Brain pericyte (primary cell): ENCODE measurements at regions not wholly inside any gene's neighbourhood (a gene's known extent, or its start where the extent isn't known, plus 50 kb on each side); places are given as distances from the start of the nearest gene placed in this dataset.
"Not testable (repeated sequence)": the region's sequence is repeated elsewhere in the genome, so short reads cannot be mapped to it uniquely, and the experiment has no call there.

Source experiments
- DNase-seq: peaks from one replicate; pipeline ENCODE4 v3.0.0-alpha.2; 2012; ENCODE audit warnings: low read depth, low spot score

- no peak for DNase-seq
Measured at GRCh38 chr3:146382386-146382785, 87.0 kb downstream of the PLSCR2 start.

DNA sequence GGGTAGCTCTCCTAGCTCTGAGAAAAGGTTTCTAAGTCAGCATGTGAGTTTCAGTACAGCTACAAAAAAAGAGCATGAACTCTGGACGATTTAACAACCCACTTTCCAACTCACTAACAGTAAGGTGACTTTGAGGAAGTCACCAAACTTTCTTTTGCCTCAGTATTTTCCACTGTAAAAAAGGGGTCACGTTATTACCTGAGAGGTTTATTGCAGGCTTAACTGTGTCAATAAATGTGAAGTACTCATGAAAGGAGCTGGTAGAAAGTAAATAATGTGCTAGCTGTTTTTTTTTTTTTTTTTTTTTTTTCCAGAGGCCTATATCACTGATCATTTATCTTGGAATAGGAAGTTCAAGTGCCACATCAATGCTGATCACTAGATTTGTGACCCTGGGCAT is 89.3 kb downstream of the PLSCR2 start:
- no peak for DNase-seq

GRCh38 chr3:146375219-146375618 is 94.1 kb downstream of the PLSCR2 start:
- DNase-seq: no peak

DNA sequence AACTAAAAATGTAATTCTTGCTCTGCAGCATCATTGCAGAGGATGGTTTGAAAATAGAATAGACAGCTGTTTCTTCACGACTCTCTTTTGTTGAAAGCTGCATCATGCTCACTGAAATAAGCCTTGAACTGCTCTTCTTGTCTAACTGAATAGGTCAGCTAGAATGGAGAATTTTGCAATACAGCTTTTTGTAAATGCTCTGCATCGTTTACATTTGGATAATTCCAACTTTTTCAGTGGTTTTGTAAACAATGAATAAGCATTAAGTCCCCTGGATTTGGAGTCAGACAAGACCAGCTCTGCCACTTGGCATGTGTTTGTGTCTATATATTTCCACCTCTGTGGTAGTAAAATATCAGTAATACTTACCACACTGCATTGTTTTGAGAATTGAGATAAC is 95.2 kb downstream of the PLSCR2 start:
- DNase-seq: no peak

GRCh38 chr3:146371902-146372301 is 97.5 kb downstream of the PLSCR2 start:
- no peak for DNase-seq

- DNase-seq: no peak
Measured at GRCh38 chr3:146368882-146369523, 100.4 kb downstream of the PLSCR2 start.

DNA sequence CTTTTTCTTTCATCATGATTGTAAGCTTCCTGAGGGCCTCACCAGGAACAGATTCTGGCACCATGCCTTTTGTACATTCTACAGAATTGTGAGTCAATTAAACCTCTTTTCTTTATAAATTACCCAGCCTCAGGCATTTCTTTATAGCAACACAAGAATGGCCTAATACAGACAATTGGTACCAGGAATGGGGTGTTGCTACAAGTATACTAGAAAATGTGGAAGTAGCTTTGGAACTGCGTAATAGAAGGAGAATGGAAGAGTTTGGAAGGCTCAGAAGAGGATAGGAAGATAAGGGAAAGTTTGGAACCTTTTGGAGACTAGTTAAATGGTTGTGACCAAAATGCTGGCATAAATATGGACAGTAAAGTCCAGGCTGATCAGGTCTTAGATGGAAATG is 108.9 kb upstream of the PLSCR4 start:
- no peak for DNase-seq

DNA sequence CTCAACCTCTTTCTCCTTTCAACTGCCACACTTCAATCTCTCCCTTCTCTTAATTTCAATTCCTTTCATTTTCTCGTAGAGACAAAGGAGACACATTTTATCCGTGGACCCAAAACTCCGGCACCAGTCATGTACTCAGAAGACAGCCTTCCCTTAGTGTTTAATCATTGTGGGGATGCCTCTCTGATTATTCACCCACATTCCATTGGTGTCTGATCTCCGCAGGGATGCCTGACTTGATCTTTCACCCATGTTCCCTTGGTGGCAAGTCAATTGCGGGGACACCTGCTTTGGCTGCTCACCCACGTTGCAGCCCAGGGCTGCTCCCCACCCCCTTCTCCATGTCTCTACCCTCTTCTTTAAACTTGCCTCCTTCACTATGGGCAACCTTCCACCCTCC is 103.5 kb upstream of the PLSCR4 start:
- DNase-seq: not testable (repeated sequence)

GRCh38 chr3:146350852-146351251 is 99.9 kb upstream of the PLSCR4 start:
- no peak for DNase-seq

GRCh38 chr3:146345900-146346299 is 95.0 kb upstream of the PLSCR4 start:
- no peak for DNase-seq

GRCh38 chr3:146343551-146343950 is 92.6 kb upstream of the PLSCR4 start:
- no peak for DNase-seq

DNA sequence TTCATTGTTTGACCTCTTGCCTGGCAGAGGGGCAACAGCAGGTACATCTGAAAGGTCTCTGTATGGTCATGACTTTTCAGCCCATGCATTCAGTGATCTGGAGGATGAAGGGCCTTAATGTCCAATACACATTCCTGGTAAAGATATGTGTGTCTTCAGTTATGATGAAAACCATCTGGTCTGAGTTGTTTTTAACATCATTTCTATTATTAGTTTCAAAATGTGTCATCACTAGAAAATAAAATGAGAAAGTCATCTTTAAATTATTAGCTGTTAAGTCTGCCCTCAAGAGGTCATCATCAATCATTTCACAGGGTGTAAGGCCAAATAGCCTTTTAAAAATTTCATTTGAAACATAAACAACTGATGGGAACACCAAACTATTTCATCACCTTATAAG is 92.1 kb upstream of the PLSCR4 start:
- no peak for DNase-seq

GRCh38 chr3:146339349-146339748 is 88.4 kb upstream of the PLSCR4 start:
- no peak for DNase-seq

DNA sequence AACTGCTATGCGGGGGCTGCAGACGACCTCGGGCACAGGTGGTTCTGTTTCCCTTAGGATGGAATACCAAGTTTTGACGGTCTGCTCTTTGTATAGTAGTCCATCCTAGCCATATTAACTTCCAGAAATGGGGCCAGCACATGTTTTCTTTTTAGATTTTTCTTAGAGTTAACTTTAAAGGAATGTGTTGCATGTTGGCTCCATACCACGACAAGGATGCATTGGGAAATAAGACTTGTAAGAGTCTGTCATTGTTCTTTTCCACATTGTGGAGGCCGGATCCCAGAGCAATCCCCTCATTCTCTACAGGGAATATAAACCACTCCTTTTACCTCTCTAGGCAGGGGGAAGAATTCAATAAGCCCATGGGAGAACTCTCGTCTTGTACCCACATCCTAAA is 87.1 kb upstream of the PLSCR4 start:
- DNase-seq: no peak

DNA sequence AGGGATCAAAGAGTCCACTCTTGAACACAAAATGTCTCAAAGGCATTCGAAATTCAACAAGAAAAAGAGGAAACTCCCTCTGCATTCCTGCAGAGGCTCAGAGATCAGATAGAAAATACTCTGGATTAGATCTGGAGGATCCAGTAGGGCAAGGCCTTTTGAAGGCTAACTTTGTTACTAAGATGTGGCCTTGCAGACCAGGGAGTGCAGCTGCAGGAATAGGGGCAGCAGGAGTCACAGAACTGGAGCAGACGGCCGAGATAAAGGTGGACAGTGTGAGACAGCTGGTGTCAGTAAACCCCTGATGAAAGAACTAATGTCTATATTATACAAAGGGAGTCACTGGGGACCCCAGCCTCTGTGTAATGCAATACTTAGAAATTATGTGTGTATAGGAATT is 84.5 kb upstream of the PLSCR4 start:
- no peak for DNase-seq

DNA sequence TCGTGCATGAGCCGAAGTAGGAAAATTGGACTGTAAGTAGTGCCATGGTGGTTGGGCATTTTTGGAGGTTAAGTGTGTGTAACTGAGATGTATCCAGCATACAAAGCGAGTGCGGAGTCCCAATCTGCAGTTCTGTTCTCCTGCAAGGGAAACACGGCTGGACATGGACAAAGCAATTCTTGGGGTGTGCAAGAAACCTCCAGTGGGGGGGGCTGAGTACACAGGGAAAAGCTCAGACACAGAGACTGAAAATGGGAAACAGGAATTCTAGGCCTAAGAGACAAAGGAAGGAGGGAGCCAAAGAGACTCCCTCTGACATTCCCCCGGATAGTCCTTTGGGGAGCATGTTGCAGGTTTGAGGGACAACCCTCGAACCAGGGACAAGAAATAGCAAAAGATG is 83.2 kb upstream of the PLSCR4 start:
- no peak for DNase-seq

GRCh38 chr3:146331967-146332366 is 81.1 kb upstream of the PLSCR4 start:
- no peak for DNase-seq

GRCh38 chr3:146326875-146327543 is 76.1 kb upstream of the PLSCR4 start:
- DNase-seq: peak; percentile 42

DNA sequence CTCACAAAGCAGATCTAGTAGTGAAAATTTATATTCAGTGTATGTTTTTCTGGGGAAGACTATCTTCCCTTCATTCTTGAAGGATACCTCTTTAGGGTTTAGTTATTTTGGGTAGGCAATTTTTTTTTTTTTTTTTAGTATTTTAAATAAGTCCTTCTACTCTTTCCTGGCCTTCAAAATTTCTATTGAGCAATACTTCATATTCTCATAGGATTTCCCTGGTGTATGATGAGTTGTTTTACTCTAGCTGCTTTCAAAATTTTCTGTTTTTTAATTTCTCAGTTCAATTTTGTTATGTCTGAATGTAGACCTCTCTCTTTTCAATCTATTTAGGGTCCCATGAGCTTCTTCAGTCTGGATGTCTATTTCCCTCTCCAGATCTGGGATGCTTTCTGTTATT is 74.3 kb upstream of the PLSCR4 start:
- no peak for DNase-seq

DNA sequence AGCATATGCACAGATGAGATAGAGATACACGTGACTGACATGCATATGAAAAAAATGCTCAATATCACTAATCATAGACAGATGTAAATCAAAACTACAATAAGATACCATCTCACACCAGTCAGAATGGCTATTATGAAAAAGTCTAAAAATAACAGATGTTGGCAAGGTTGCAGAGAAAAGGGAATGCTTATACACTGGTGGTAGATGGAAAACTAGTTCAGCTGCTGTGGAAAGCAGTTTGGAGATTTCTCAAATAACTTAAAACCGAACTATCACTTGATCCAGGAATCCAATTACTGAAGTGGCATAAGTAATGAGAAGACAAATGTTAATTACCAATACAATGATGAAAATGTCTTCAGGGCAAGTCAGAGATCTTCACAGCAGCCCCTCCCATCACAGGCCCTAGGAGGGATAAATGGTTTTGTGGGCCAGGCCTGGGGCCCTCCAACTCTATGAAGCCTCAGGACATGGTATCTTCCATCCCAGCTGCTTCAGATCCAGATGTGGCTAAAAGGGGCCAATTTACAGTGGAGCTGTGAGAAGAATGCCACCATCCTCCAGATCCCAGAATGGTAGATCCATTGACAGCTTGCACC is 71.4 kb upstream of the PLSCR4 start:
- no peak for DNase-seq

DNA sequence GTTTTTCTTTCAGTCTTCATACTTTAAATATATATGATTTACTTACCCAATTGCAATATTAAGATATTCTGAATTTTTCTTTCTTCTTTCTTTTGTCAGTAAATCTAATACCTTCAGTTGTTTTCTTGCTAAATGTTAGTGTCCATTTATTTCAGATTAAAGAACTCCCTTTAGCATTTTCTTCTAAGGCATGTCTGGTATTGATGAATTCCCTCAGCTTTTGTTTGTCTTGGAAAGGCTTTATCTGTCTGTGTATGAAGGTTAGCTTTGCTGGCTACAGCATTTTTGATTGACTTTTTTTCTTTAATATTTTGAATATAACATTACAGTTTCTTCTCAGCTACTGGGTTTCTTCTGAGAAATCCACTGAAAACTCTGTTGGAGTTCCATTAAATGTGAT is 64.0 kb upstream of the PLSCR4 start:
- DNase-seq: no peak

- DNase-seq: no peak
Measured at GRCh38 chr3:146313746-146314111, 62.8 kb upstream of the PLSCR4 start.

- no peak for DNase-seq
Measured at GRCh38 chr3:146313031-146313745, 62.3 kb upstream of the PLSCR4 start.
